IMR-90 (cell line): ENCODE measurements at regions not wholly inside any gene's neighbourhood (a gene's known extent, or its start where the extent isn't known, plus 50 kb on each side); places are given as distances from the start of the nearest gene placed in this dataset.

Experiments
- ATAC-seq: fragments of 200-7000 bp; cut with Tn5 transposase; 2 replicates; pipeline ENCODE4 v1.9.1; 2020; ENCODE audit warnings: low read depth, mild to moderate bottlenecking, moderate library complexity
- BruUV-seq: library from RNA; stranded (reverse); fragments of 400-500 nt; replicated peaks from 2 replicates; lab custom pipeline; 2021; lab: Mats Ljungman, UMichigan
- CTCF ChIA-PET: fragments of 300-600 bp; formaldehyde crosslinking; extraction: SDS; loops from one replicate; lab custom pipeline; 2021; ENCODE audit warnings: antibody characterized with exemption; lab: Yijun Ruan, JAX
- POLR2A ChIA-PET: fragments of 300-600 bp; sonication (Branson Sonifier 250); formaldehyde crosslinking; loops from one replicate; lab custom pipeline; 2022; ENCODE audit warnings: antibody characterized with exemption; ENCODE audit not compliant: unreplicated experiment; lab: Charles Lee
- DNase-seq: peaks from one replicate; pipeline ENCODE4 v3.0.0; 2013
- H2AFZ ChIP-seq: replicated peaks from 2 replicates; pipeline ENCODE3; 2013; ENCODE audit warnings: low read length, mild to moderate bottlenecking; ENCODE audit not compliant: poor library complexity
- H2AK5ac ChIP-seq: 2 replicates; pipeline ENCODE4 v1.6.1; 2013; ENCODE audit warnings: low read depth, low read length, inconsistent platforms
- H2AK9ac ChIP-seq: replicated peaks from 2 replicates; pipeline ENCODE3; 2013; ENCODE audit warnings: mild to moderate bottlenecking, low read depth, low read length, moderate library complexity; ENCODE audit not compliant: poor library complexity
- H2BK120ac ChIP-seq: 2 replicates; pipeline ENCODE4 v1.6.1; 2013; ENCODE audit warnings: low read depth, low read length, inconsistent platforms
- H2BK15ac ChIP-seq: 3 replicates; pipeline ENCODE4 v1.6.1; 2013; ENCODE audit warnings: low read depth, low read length, inconsistent platforms
- H2BK20ac ChIP-seq: 2 replicates; pipeline ENCODE4 v1.6.1; 2013; ENCODE audit warnings: low read depth, mild to moderate bottlenecking, inconsistent platforms, low read length, moderate library complexity
- H2BK5ac ChIP-seq: 2 replicates; pipeline ENCODE4 v1.6.1; 2013; ENCODE audit warnings: mild to moderate bottlenecking, low read depth, low read length, inconsistent platforms; ENCODE audit not compliant: poor library complexity, severe bottlenecking
- H3K14ac ChIP-seq: replicated peaks from 2 replicates; pipeline ENCODE4 v1.6.1; 2013; ENCODE audit warnings: low read depth, low read length, inconsistent platforms
- H3K18ac ChIP-seq: 2 replicates; pipeline ENCODE4 v1.6.1; 2013; ENCODE audit warnings: low read depth, low read length, control low read depth
- H3K23ac ChIP-seq: 2 replicates; pipeline ENCODE4 v1.6.1; 2013; ENCODE audit warnings: low read depth, low read length, inconsistent platforms
- H3K27ac ChIP-seq: 2 replicates; pipeline ENCODE4 v1.5.1; 2013; ENCODE audit warnings: mild to moderate bottlenecking, control low read depth, low read length; ENCODE audit not compliant: insufficient read depth
- H3K27me3 ChIP-seq: 2 replicates; pipeline ENCODE4 v1.6.1; 2013; ENCODE audit warnings: low read length; ENCODE audit not compliant: control insufficient read depth, insufficient read depth
- H3K36me3 ChIP-seq: 2 replicates; pipeline ENCODE4 v1.6.1; 2013; ENCODE audit warnings: low read length, mixed read lengths; ENCODE audit not compliant: control insufficient read depth, insufficient read depth
- H3K4ac ChIP-seq: 2 replicates; pipeline ENCODE4 v1.6.1; 2013; ENCODE audit warnings: low read depth, low read length, inconsistent platforms
- H3K4me1 ChIP-seq: 2 replicates; pipeline ENCODE4 v1.6.1; 2013; ENCODE audit warnings: low read length, mixed read lengths; ENCODE audit not compliant: control insufficient read depth, insufficient read depth
- H3K4me2 ChIP-seq: 2 replicates; pipeline ENCODE4 v1.6.1; 2013; ENCODE audit warnings: low read depth, mild to moderate bottlenecking, control low read depth, low read length, moderate library complexity
- H3K4me3 ChIP-seq: 2 replicates; pipeline ENCODE4 v1.5.1; 2013; ENCODE audit warnings: low read depth, mild to moderate bottlenecking, control low read depth, low read length, moderate library complexity; ENCODE audit not compliant: insufficient read depth
- H3K56ac ChIP-seq: 2 replicates; pipeline ENCODE4 v1.6.1; 2013; ENCODE audit warnings: low read length, inconsistent platforms; ENCODE audit not compliant: insufficient read depth; ENCODE audit errors: extremely low read depth
- H3K79me1 ChIP-seq, 2 experiments: 2 replicates each; pipeline ENCODE4 v1.6.1; 2013; ENCODE audit warnings: low read length in 2 of 2, inconsistent platforms in 1 of 2, low read depth in 1 of 2
- H3K9ac ChIP-seq: 2 replicates; pipeline ENCODE4 v1.6.1; 2013; ENCODE audit warnings: low read depth, low read length, control low read depth
- H3K9me1 ChIP-seq: 2 replicates; pipeline ENCODE4 v1.6.1; 2013; ENCODE audit warnings: low read length, inconsistent platforms; ENCODE audit not compliant: insufficient read depth
- H3K9me3 ChIP-seq: 2 replicates; pipeline ENCODE4 v1.6.1; 2013; ENCODE audit warnings: low read length; ENCODE audit not compliant: control insufficient read depth, insufficient read depth
- H4K20me1 ChIP-seq: 2 replicates; pipeline ENCODE4 v1.6.1; 2013; ENCODE audit warnings: low read length, inconsistent platforms; ENCODE audit not compliant: insufficient read depth
- H4K5ac ChIP-seq: 2 replicates; pipeline ENCODE4 v1.6.1; 2013; ENCODE audit warnings: mild to moderate bottlenecking, low read depth, low read length, control low read depth
- H4K8ac ChIP-seq, 2 experiments: 2 replicates each; pipeline ENCODE4 v1.6.1; 2013; ENCODE audit warnings: low read depth in 2 of 2, low read length in 2 of 2, control low read depth in 1 of 2, inconsistent platforms in 1 of 2
- H4K91ac ChIP-seq: 2 replicates; pipeline ENCODE4 v1.6.1; 2013; ENCODE audit warnings: low read depth, low read length, inconsistent platforms; ENCODE audit not compliant: insufficient read depth
- CEBPB ChIP-seq: IDR thresholded peaks from 2 replicates; pipeline ENCODE4 v1.6.1; 2012; ENCODE audit warnings: low read depth, low read length, improper control_type of control experiment
- FOS ChIP-seq: fragments of 150-350 bp; IDR thresholded peaks from 2 replicates; pipeline ENCODE4 v1.6.1; 2016; ENCODE audit warnings: low read depth, low read length
- MAFK ChIP-seq: IDR thresholded peaks from 2 replicates; pipeline ENCODE4 v1.6.1; 2012; ENCODE audit warnings: low read depth, low read length, improper control_type of control experiment
- MAZ ChIP-seq: IDR thresholded peaks from 2 replicates; pipeline ENCODE4 v1.6.1; 2012; ENCODE audit warnings: low read depth, mild to moderate bottlenecking, low read length, improper control_type of control experiment, moderate library complexity, borderline replicate concordance
- NFE2L2 ChIP-seq: fragments of 150-350 bp; IDR thresholded peaks from 2 replicates; pipeline ENCODE4 v1.6.1; 2016; ENCODE audit warnings: low read depth, mild to moderate bottlenecking, low read length
- RCOR1 ChIP-seq: IDR thresholded peaks from 2 replicates; pipeline ENCODE4 v1.6.1; 2012; ENCODE audit warnings: mild to moderate bottlenecking, low read length, improper control_type of control experiment; ENCODE audit not compliant: insufficient replicate concordance
- SMC3 ChIP-seq: fragments of 150-350 bp; IDR thresholded peaks from 2 replicates; pipeline ENCODE4 v1.6.1; 2016; ENCODE audit warnings: low read depth, mild to moderate bottlenecking, antibody characterized with exemption, low read length, moderate library complexity
- WGBS, 2 experiments: methylation state at CpG; one replicate each; pipeline versions ENCODE4 v1.1.5 to v1.1.7; 2013; ENCODE audit warnings: missing lambda C conversion rate in 2 of 2; ENCODE audit not compliant: insufficient read length in 1 of 2; ENCODE audit errors: extremely low coverage in 2 of 2; 5-methylcytosine and 5-hydroxymethylcytosine counted together
- dilution Hi-C: fragments of 300-500 bp; cut with HindIII; formaldehyde crosslinking; loops from one replicate; pipeline ENCODE4 v1.14.3; 2018; ENCODE audit warnings: low sequenced_read_pairs; ENCODE audit not compliant: unreplicated experiment
- in situ Hi-C: fragments of 300-500 bp; cut with MboI; formaldehyde crosslinking; loops from 3 replicates; pipeline ENCODE4 v1.14.3; 2019; ENCODE audit warnings: low sequenced_read_pairs, inconsistent platforms, mixed read lengths
- intact Hi-C: fragments of 100-400 bp; cut with micrococcal nuclease; formaldehyde crosslinking; loops from 2 replicates; pipeline ENCODE4 v1.10.0; 2022
- TF ChIP-seq, protein P1 (sequence below): conservative IDR thresholded peaks from 2 replicates; pipeline ENCODE4 v1.5.1; 2012; ENCODE audit warnings: mild to moderate bottlenecking, low read depth, low read length, improper control_type of control experiment
- TF ChIP-seq, protein P2 (sequence below): fragments of 150-350 bp; IDR thresholded peaks from 2 replicates; pipeline ENCODE4 v1.6.1; 2016; ENCODE audit warnings: low read depth, mild to moderate bottlenecking, low read length, moderate library complexity, borderline replicate concordance

GRCh38 chr3:177331203-177331835, 134.0 kb upstream of the TBL1XR1 start:
- Histone ChIP-seq H4K91ac (no peak overlapping the region), H2BK15ac (no peak overlapping the region), H3K4me2 (no peak overlapping the region), H3K27me3 (no peaks in the 10 kb centered on the region), H3K27ac (no peak overlapping the region), H3K23ac (no peak overlapping the region), H3K14ac (no peak overlapping the region), H3K9me3 (no peaks in the 10 kb centered on the region), H4K5ac (no peak overlapping the region), H3K36me3 (no peaks in the 10 kb centered on the region), H3K79me1 (no peaks in the 10 kb centered on the region), H3K4me3 (no peak overlapping the region), H2AK9ac (no peak overlapping the region), H3K18ac (no peak overlapping the region), H2BK20ac (no peak overlapping the region), H2AK5ac (no peak overlapping the region), H4K8ac (no peak overlapping the region), H4K20me1 (no peaks in the 10 kb centered on the region), H3K9ac (no peak overlapping the region), H3K4me1 (peaks cover 2% of the 10 kb centered on the region; the same call in 1 of the 2 replicates), H2BK120ac (no peak overlapping the region), H2BK5ac (no peak overlapping the region), H3K56ac (no peak overlapping the region), H3K4ac (no peak overlapping the region), H3K9me1 (no peaks in the 10 kb centered on the region; the same call in 1 of the 2 replicates), H2AFZ (no peak overlapping the region)
- ChIA-PET CTCF (no interaction called here), POLR2A (no interaction called here)
- in situ Hi-C loops = no loop called here
- no CpG with 5 or more reads among the region's 3 CpGs for WGBS, 2 experiments
- no peak for TF ChIP-seq RCOR1
- no peak for TF ChIP-seq MAZ
- no peak for TF ChIP-seq NFE2L2
- TF ChIP-seq SMC3 = no peak
- TF ChIP-seq, protein P1, sequence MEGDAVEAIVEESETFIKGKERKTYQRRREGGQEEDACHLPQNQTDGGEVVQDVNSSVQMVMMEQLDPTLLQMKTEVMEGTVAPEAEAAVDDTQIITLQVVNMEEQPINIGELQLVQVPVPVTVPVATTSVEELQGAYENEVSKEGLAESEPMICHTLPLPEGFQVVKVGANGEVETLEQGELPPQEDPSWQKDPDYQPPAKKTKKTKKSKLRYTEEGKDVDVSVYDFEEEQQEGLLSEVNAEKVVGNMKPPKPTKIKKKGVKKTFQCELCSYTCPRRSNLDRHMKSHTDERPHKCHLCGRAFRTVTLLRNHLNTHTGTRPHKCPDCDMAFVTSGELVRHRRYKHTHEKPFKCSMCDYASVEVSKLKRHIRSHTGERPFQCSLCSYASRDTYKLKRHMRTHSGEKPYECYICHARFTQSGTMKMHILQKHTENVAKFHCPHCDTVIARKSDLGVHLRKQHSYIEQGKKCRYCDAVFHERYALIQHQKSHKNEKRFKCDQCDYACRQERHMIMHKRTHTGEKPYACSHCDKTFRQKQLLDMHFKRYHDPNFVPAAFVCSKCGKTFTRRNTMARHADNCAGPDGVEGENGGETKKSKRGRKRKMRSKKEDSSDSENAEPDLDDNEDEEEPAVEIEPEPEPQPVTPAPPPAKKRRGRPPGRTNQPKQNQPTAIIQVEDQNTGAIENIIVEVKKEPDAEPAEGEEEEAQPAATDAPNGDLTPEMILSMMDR = no peak
- no peak for TF ChIP-seq FOS
- no peak for TF ChIP-seq CEBPB
- TF ChIP-seq MAFK = no peak
- TF ChIP-seq, protein P2, sequence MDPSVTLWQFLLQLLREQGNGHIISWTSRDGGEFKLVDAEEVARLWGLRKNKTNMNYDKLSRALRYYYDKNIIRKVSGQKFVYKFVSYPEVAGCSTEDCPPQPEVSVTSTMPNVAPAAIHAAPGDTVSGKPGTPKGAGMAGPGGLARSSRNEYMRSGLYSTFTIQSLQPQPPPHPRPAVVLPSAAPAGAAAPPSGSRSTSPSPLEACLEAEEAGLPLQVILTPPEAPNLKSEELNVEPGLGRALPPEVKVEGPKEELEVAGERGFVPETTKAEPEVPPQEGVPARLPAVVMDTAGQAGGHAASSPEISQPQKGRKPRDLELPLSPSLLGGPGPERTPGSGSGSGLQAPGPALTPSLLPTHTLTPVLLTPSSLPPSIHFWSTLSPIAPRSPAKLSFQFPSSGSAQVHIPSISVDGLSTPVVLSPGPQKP = no peak
- BruUV-seq = no TSS peak
- intact Hi-C loops = no loop called here
- DNase-seq (no peak), ATAC-seq (no peak)
- dilution Hi-C loops = no loop called here
